Muscle of back (tissue), 3 donors: ENCODE measurements at regions not wholly inside any gene's neighbourhood (a gene's known extent, or its start where the extent isn't known, plus 50 kb on each side); places are given as distances from the start of the nearest gene placed in this dataset.
A peak's percentile ranks its signal among the peaks of the same experiment; 100 is the strongest.

ENCODE experiments used
- DNase-seq, 3 donors: peaks; one replicate each; pipeline versions ENCODE4 v3.0.0 to v3.0.0-alpha.2; 2013

GRCh38 chr3:22111226-22111625, 360.2 kb upstream of the ZNF385D start:
- peak in 1 of 3 donors; percentile 12 for DNase-seq

DNA sequence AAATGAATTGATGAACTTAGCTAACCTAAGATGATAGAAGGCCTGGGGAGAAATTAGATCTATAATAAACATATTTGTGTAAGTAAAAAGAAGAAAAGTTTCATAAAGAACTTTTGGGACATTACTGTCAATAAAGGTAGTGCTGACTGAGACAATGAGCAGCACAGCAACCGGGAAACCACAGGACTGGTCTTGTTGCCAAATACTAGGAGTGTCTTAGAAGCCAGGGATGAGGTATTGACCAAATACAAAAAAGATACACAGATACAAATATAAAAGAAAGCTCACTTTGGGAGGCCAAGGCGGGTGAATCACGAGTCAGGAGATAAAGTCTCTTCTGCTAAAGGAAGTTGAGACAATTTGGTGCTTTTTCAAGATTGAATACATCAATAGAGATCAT, 362.4 kb upstream of the ZNF385D start:
- DNase-seq, result no peak

GRCh38 chr3:22115581-22115980, 364.6 kb upstream of the ZNF385D start:
- no peak for DNase-seq

DNA sequence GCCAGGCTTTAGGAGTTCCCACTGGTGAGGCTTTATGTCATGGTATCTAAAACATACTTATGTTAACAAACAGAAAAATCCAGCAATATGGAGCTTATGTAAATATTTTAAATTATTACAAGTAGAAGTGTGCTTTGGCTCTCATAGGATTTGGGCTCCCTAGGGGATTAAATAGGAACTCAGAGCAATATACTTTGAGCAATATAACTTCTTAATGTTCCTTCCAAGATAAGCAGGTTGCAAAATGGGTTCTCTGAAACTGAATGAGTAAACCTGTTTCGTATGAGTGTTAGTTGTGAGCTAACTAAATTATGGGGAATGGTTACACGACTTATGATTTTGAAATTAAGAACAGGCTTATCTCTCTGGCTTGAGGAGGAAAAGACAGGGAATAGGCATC, 366.1 kb upstream of the ZNF385D start:
- DNase-seq, result no peak

GRCh38 chr3:22117751-22118346, 366.8 kb upstream of the ZNF385D start:
- peak; percentile 39 to 67 (median 59) for DNase-seq

DNA sequence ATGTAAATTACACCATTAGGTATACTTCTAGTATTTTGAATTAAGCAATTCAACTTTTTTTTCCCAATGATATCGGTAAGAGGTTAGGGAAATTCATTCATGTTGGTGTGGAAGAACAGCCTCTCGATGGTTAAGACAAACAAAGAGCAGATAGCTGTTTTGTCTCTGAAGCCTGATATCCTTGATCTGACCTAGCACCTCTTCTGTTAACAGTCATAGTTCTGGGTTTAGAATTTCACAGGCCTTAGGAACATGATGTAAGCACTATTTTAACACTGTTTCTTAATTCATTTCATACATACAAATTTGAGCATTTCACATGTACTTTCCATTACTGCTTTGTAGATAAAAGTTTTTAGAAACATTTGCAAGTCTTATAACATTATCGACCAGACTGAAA, 367.5 kb upstream of the ZNF385D start:
- DNase-seq, result no peak

GRCh38 chr3:22121068-22121701, 370.2 kb upstream of the ZNF385D start:
- DNase-seq, result no peak

- no peak for DNase-seq
Observed at GRCh38 chr3:22122567-22122966, 371.6 kb upstream of the ZNF385D start.

DNA sequence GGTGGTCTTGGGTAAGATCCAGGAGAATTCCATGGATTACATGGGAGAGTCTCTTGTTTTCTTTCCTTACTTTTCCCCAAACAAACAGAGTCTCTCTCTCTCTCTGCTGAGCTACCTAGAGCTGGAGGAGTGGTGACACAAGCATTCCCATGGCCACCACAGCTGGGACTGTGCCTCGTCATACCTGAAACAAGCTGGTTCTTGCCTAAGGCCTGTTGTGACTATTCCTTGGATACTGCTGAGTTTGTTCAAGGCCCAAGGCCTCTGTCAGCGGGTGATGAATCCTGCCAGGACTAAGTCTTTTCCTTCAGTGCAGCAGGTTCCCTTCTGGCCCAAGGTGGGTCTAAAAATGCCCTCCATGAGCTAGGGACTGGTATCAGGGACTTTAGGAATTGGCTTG, 378.1 kb upstream of the ZNF385D start:
- no peak for DNase-seq

- DNase-seq, result no peak
Observed at GRCh38 chr3:22141769-22142168, 390.8 kb upstream of the ZNF385D start.

GRCh38 chr3:22147161-22147560, 396.2 kb upstream of the ZNF385D start:
- DNase-seq, result no peak

- DNase-seq, result no peak
Observed at GRCh38 chr3:22156868-22157267, 405.9 kb upstream of the ZNF385D start.

DNA sequence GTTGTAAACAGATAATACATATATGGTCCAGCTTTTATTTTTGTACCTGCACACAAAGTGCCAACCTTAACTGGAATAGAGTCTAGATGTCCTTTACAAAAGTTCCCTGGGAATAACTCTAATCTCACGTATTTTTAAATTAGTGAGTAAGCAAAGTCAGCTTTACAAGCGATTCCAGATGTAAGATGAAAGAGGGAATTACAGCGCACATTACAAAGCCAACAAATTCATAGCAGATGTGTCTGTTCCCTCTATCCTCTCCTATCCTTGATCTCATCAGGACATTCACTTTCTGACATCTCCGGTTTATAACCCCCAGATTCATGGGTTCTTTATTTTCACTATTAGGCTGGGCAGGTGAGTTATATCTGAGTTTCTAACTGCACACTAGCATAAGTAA, 406.8 kb upstream of the ZNF385D start:
- DNase-seq, result peak; percentile 9 to 43 (median 28)

DNA sequence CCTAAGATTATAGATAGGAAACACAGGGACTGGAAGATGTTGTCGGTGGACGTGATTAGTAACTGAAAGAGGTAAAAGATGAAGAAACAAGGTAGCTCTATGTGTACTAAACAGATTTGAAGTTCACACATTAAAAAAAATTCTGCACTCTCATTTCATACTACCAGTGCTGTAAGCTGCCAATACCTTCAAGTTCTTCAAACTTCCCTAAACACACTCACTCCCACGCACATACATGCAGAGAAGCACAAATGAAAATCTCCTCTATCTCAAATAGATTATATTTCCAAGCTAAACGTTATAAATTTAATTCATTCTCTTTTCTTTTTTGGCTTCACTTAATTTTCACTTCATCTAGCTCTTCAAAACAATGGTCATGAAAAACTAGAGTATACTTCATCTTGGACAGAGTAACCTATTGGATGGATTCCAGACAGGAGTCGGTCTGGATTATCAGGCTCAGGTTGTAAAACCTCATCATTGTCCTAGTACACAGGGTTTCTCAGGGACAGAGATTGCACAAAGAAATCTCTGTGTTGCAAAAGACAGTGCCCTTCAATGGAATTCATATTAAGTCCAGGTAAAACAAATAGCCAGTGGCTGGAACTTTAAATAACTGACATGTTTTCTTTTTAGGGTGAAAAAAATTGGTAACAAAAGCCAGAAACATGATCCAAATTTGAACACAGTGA, 408.1 kb upstream of the ZNF385D start:
- no peak for DNase-seq

DNA sequence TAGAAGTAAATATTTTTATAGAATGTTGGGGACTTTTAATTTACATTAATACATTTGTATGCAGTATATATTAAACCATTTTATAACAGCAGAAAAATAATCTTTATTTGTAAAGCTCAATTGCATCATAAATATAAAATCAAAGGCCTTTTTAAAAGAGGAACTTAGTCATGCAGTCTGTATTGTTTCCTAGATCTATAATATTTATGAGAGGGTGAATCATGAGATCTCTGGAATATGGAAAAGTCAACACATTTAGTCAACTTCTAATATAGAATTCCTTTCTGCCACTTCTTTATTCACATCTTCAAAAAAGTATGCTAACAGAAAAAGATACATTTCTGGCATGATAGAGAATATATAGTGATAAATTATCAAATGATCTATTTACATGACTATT, 410.3 kb upstream of the ZNF385D start:
- no peak for DNase-seq

GRCh38 chr3:22170370-22170769, 419.4 kb upstream of the ZNF385D start:
- DNase-seq, result no peak

- no peak for DNase-seq
Observed at GRCh38 chr3:22172964-22173363, 422.0 kb upstream of the ZNF385D start.

- peak in 2 of 3 donors; percentile 18 to 52 for DNase-seq
Observed at GRCh38 chr3:22175947-22176346, 424.9 kb upstream of the ZNF385D start.

DNA sequence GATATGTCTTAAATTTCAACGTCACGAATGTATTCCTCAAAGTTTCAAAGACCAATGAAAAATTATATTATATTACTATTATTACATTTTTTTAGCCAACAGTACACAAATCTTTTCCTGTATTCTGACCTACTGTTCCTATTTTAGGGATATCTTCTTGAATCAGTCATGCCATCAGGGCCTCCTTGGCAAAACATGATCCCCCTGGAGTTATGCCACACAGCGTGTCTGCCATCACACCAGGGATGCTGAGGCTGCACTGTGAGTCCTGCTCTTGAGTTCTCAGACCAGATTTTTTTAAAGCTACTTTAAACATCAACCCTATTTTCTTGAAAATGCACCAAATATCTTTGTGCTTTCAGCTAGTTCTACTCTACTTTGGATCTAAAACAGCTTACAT, 425.9 kb upstream of the ZNF385D start:
- DNase-seq, result no peak

DNA sequence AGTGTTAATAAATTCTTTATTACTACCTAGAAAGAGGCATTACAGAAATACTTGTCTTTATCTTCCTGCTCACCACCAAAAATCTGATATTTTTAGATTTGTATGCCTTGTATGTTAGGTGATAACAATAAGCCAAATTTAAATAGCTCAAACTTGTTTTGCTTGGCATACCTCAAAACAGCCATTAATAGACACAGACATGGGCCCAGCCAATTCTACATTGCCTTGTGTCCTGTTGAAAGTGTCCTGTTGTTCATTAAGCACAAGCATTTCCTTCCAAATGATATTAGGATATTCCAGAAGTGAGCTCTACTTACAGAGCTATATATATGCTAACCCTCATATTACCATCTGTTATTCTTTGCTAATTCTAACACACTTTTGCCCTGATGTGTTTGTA, 438.6 kb upstream of the ZNF385D start:
- DNase-seq, result no peak

DNA sequence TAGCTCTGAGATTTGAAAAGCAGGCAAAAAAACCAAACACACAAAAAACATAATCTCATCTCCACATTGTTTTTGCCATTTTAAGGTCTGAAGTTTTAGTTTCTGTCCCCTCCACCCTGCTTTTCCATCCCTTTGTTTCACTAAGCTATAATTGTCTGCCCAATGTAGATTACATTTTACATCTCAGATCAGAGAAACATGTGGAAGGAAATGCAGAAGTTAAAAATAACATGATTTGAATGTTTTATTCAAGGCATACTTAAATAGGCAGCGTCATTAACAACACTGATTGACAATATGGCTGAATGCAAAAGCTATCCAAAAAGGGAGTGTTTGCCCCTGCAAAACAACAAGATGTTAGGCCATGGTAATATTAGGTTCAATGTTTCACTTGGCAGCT, 448.1 kb upstream of the ZNF385D start:
- DNase-seq, result no peak

- DNase-seq, result peak in 1 of 3 donors; percentile 9
Observed at GRCh38 chr3:22208844-22209243, 457.8 kb upstream of the ZNF385D start.

- no peak for DNase-seq
Observed at GRCh38 chr3:22209578-22209977, 458.6 kb upstream of the ZNF385D start.
